ENCODE measurements at regions not wholly inside any gene's neighbourhood (a gene's known extent, or its start where the extent isn't known, plus 50 kb on each side); places are given as distances from the start of the nearest gene placed in this dataset.
"Not testable (repeated sequence)": the region's sequence is repeated elsewhere in the genome, so short reads cannot be mapped to it uniquely, and the experiment has no call there.

GRCh38 chr7:80014511-80014910 lies 120.1 kb upstream of the GNAI1 start:
- no peak overlapping the region for H3K4me3 ChIP-seq
- no peak for DNase-seq (ENCODE audit: low read depth, low spot score)
- no peaks in the 10 kb centered on the region for H3K36me3 ChIP-seq (ENCODE audit: insufficient read depth, low read length)
- H3K9ac ChIP-seq (ENCODE audit: insufficient read length) = no peak overlapping the region
- no peaks in the 10 kb centered on the region for H3K9me3 ChIP-seq (ENCODE audit: low read depth, low read length)
- TF ChIP-seq EZH2 (IDR thresholded peaks at IDR 0.05) = no peak
- no peak for TF ChIP-seq FOXP2 (optimal IDR thresholded peaks at IDR 0.05; ENCODE audit: control extremely low read depth, extremely low read length, insufficient read depth)
- TF ChIP-seq POLR2AphosphoS5 (IDR thresholded peaks at IDR 0.05; ENCODE audit: borderline replicate concordance, low read depth, low read length) = no peak
- no peak overlapping the region for H3K27ac ChIP-seq

- H3K27ac ChIP-seq = no peak overlapping the region
- no peak overlapping the region for H3K9ac ChIP-seq (ENCODE audit: insufficient read length)
- no peak for DNase-seq (ENCODE audit: low read depth, low spot score)
- TF ChIP-seq EZH2 (IDR thresholded peaks at IDR 0.05) = no peak
- TF ChIP-seq POLR2AphosphoS5 (IDR thresholded peaks at IDR 0.05; ENCODE audit: borderline replicate concordance, low read depth, low read length) = no peak
- TF ChIP-seq FOXP2 (optimal IDR thresholded peaks at IDR 0.05; ENCODE audit: control extremely low read depth, extremely low read length, insufficient read depth) = no peak
- H3K4me3 ChIP-seq = no peak overlapping the region
- no peaks in the 10 kb centered on the region for H3K36me3 ChIP-seq (ENCODE audit: insufficient read depth, low read length)
- no peaks in the 10 kb centered on the region for H3K9me3 ChIP-seq (ENCODE audit: low read depth, low read length)
Observed at GRCh38 chr7:80008039-80008438, 126.6 kb upstream of the GNAI1 start.

- Histone ChIP-seq H3K4me3 (no peak overlapping the region), H3K9me3 (ENCODE audit: low read depth, low read length) (no peaks in the 10 kb centered on the region), H3K9ac (ENCODE audit: insufficient read length) (no peak overlapping the region), H3K36me3 (ENCODE audit: insufficient read depth, low read length) (no peaks in the 10 kb centered on the region), H3K27ac (0 out of 2 replicates have a peak overlapping the region, but pooled peaks have one; percentile 3)
- no peak for TF ChIP-seq POLR2AphosphoS5 (IDR thresholded peaks at IDR 0.05; ENCODE audit: borderline replicate concordance, low read depth, low read length)
- TF ChIP-seq FOXP2 (optimal IDR thresholded peaks at IDR 0.05; ENCODE audit: control extremely low read depth, extremely low read length, insufficient read depth) = no peak
- TF ChIP-seq EZH2 (IDR thresholded peaks at IDR 0.05) = no peak
- no peak for DNase-seq (ENCODE audit: low read depth, low spot score)
Observed at GRCh38 chr7:80002865-80003264, 131.8 kb upstream of the GNAI1 start.

GRCh38 chr7:79998363-79998762 lies 136.3 kb upstream of the GNAI1 start:
- Histone ChIP-seq H3K27ac (no peak overlapping the region), H3K9ac (ENCODE audit: insufficient read length) (no peak overlapping the region), H3K9me3 (ENCODE audit: low read depth, low read length) (no peaks in the 10 kb centered on the region), H3K36me3 (ENCODE audit: insufficient read depth, low read length) (no peaks in the 10 kb centered on the region), H3K4me3 (no peak overlapping the region)
- DNase-seq (ENCODE audit: low read depth, low spot score) = no peak
- TF ChIP-seq EZH2 (IDR thresholded peaks at IDR 0.05) = no peak
- TF ChIP-seq FOXP2 (optimal IDR thresholded peaks at IDR 0.05; ENCODE audit: control extremely low read depth, extremely low read length, insufficient read depth) = no peak
- TF ChIP-seq POLR2AphosphoS5 (IDR thresholded peaks at IDR 0.05; ENCODE audit: borderline replicate concordance, low read depth, low read length) = no peak

- no peak for DNase-seq (ENCODE audit: low read depth, low spot score)
- Histone ChIP-seq H3K36me3 (ENCODE audit: insufficient read depth, low read length) (no peaks in the 10 kb centered on the region), H3K4me3 (no peak overlapping the region), H3K27ac (no peak overlapping the region), H3K9ac (ENCODE audit: insufficient read length) (no peak overlapping the region), H3K9me3 (ENCODE audit: low read depth, low read length) (no peaks in the 10 kb centered on the region)
- no peak for TF ChIP-seq FOXP2 (optimal IDR thresholded peaks at IDR 0.05; ENCODE audit: control extremely low read depth, extremely low read length, insufficient read depth)
- TF ChIP-seq POLR2AphosphoS5 (IDR thresholded peaks at IDR 0.05; ENCODE audit: borderline replicate concordance, low read depth, low read length) = no peak
- no peak for TF ChIP-seq EZH2 (IDR thresholded peaks at IDR 0.05)
Observed at GRCh38 chr7:79997345-79997744, 137.3 kb upstream of the GNAI1 start.

- not testable (repeated sequence) for H3K9ac ChIP-seq (ENCODE audit: insufficient read length); DNase-seq (ENCODE audit: low read depth, low spot score); H3K36me3 ChIP-seq (ENCODE audit: insufficient read depth, low read length); H3K4me3 ChIP-seq; H3K27ac ChIP-seq; H3K9me3 ChIP-seq (ENCODE audit: low read depth, low read length)
Observed at GRCh38 chr7:79995741-79996140, 138.9 kb upstream of the GNAI1 start.

- Histone ChIP-seq H3K9ac (ENCODE audit: insufficient read length) (no peak overlapping the region), H3K4me3 (no peak overlapping the region), H3K27ac (no peak overlapping the region), H3K36me3 (ENCODE audit: insufficient read depth, low read length) (no peaks in the 10 kb centered on the region), H3K9me3 (ENCODE audit: low read depth, low read length) (no peaks in the 10 kb centered on the region)
- TF ChIP-seq POLR2AphosphoS5 (IDR thresholded peaks at IDR 0.05; ENCODE audit: borderline replicate concordance, low read depth, low read length) (no peak), EZH2 (IDR thresholded peaks at IDR 0.05) (no peak), FOXP2 (optimal IDR thresholded peaks at IDR 0.05; ENCODE audit: control extremely low read depth, extremely low read length, insufficient read depth) (no peak)
- DNase-seq (ENCODE audit: low read depth, low spot score) = no peak
Observed at GRCh38 chr7:79988653-79989052, 146.0 kb upstream of the GNAI1 start.

- no peak for DNase-seq (ENCODE audit: low read depth, low spot score)
Observed at GRCh38 chr7:79984210-79984609, 150.4 kb upstream of the GNAI1 start.

GRCh38 chr7:79982141-79982770 lies 152.4 kb upstream of the GNAI1 start:
- TF ChIP-seq POLR2AphosphoS5 (IDR thresholded peaks at IDR 0.05; ENCODE audit: borderline replicate concordance, low read depth, low read length) (no peak), FOXP2 (optimal IDR thresholded peaks at IDR 0.05; ENCODE audit: control extremely low read depth, extremely low read length, insufficient read depth) (no peak), EZH2 (IDR thresholded peaks at IDR 0.05) (no peak)
- no peak for DNase-seq (ENCODE audit: low read depth, low spot score)
- no peaks in the 10 kb centered on the region for H3K36me3 ChIP-seq (ENCODE audit: insufficient read depth, low read length)
- H3K9ac ChIP-seq (ENCODE audit: insufficient read length) = no peak overlapping the region
- H3K9me3 ChIP-seq (ENCODE audit: low read depth, low read length) = no peaks in the 10 kb centered on the region
- H3K27ac ChIP-seq = no peak overlapping the region
- H3K4me3 ChIP-seq = no peak overlapping the region

More at GRCh38 chr7:79984210-79984609, 150.4 kb upstream of the GNAI1 start:
- H3K36me3 ChIP-seq (ENCODE audit: insufficient read depth, low read length) = no peaks in the 10 kb centered on the region
- TF ChIP-seq FOXP2 (optimal IDR thresholded peaks at IDR 0.05; ENCODE audit: control extremely low read depth, extremely low read length, insufficient read depth) = no peak
- no peak for TF ChIP-seq POLR2AphosphoS5 (IDR thresholded peaks at IDR 0.05; ENCODE audit: borderline replicate concordance, low read depth, low read length)
- no peak for TF ChIP-seq EZH2 (IDR thresholded peaks at IDR 0.05)
- no peak overlapping the region for H3K27ac ChIP-seq
- H3K4me3 ChIP-seq = no peak overlapping the region
- H3K9me3 ChIP-seq (ENCODE audit: low read depth, low read length) = no peaks in the 10 kb centered on the region
- no peak overlapping the region for H3K9ac ChIP-seq (ENCODE audit: insufficient read length)
